ENCODE measurements at regions not wholly inside any gene's neighbourhood (a gene's known extent, or its start where the extent isn't known, plus 50 kb on each side); places are given as distances from the start of the nearest gene placed in this dataset.

DNA sequence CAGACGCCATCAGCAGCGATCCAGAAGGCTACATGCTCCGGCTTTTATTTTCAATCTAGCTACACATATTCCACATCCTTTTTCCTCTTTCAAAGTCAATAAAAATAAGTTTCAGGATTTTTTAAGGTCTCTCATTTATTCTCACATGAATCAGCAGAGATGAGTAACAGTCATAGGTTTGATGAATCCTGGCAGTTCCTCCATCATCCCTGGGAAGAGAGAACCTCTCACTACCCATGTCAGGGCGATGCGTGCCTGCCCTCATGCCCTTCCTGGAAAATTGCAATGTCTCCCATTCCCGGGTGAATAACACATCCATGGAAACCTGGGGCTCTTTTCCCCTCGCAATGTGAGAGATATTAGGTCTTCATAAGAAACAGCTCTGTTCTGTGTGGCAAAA, 301.1 kb upstream of the SMIM21 start:
- TF ChIP-seq, protein P1, sequence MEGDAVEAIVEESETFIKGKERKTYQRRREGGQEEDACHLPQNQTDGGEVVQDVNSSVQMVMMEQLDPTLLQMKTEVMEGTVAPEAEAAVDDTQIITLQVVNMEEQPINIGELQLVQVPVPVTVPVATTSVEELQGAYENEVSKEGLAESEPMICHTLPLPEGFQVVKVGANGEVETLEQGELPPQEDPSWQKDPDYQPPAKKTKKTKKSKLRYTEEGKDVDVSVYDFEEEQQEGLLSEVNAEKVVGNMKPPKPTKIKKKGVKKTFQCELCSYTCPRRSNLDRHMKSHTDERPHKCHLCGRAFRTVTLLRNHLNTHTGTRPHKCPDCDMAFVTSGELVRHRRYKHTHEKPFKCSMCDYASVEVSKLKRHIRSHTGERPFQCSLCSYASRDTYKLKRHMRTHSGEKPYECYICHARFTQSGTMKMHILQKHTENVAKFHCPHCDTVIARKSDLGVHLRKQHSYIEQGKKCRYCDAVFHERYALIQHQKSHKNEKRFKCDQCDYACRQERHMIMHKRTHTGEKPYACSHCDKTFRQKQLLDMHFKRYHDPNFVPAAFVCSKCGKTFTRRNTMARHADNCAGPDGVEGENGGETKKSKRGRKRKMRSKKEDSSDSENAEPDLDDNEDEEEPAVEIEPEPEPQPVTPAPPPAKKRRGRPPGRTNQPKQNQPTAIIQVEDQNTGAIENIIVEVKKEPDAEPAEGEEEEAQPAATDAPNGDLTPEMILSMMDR (IDR thresholded peaks at IDR 0.05) = no peak
- TF ChIP-seq POLR2A (IDR thresholded peaks at IDR 0.05) = no peak
- TF ChIP-seq EP300 (IDR thresholded peaks at IDR 0.05) = no peak
